ENCODE measurements at regions not wholly inside any gene's neighbourhood (a gene's known extent, or its start where the extent isn't known, plus 50 kb on each side); places are given as distances from the start of the nearest gene placed in this dataset.

- H3K36me3 Mint-ChIP-seq, result no peaks in the 10 kb centered on the region
- H3K9me3 ChIP-seq (ENCODE audit: control insufficient read depth in 2 of 2, low read length in 2 of 2), result no peaks in the 10 kb centered on the region
- no peaks in the 10 kb centered on the region for H3K4me1 Mint-ChIP-seq
- no peak for DNase-seq
- no peak overlapping the region for H3K27ac Mint-ChIP-seq
- no peak overlapping the region for H3K4me3 Mint-ChIP-seq
- no peaks in the 10 kb centered on the region for H3K4me1 ChIP-seq (ENCODE audit: control insufficient read depth, insufficient read depth, low read length, poor library complexity, severe bottlenecking)
- ATAC-seq (ENCODE audit: low read depth in 2 of 2), result no peak
- no peak overlapping the region for H3K27ac ChIP-seq (ENCODE audit: insufficient read depth, low read length, poor library complexity, severe bottlenecking)
- H3K27me3 Mint-ChIP-seq, result no peaks in the 10 kb centered on the region
- H3K27me3 ChIP-seq (ENCODE audit: control insufficient read depth, insufficient read depth, low read length), result no peaks in the 10 kb centered on the region
- no peak overlapping the region for H3K4me3 ChIP-seq (ENCODE audit: low read depth, low read length)
- no peaks in the 10 kb centered on the region for H3K36me3 ChIP-seq (ENCODE audit: control insufficient read depth, insufficient read depth, low read length)
- H3K9me3 Mint-ChIP-seq, result peaks cover 0 to 5% (median 1%) of the 10 kb centered on the region in 7 donors
Measured at GRCh38 chr2:35356332-35356731, 999.2 kb upstream of the CRIM1 start.

DNA sequence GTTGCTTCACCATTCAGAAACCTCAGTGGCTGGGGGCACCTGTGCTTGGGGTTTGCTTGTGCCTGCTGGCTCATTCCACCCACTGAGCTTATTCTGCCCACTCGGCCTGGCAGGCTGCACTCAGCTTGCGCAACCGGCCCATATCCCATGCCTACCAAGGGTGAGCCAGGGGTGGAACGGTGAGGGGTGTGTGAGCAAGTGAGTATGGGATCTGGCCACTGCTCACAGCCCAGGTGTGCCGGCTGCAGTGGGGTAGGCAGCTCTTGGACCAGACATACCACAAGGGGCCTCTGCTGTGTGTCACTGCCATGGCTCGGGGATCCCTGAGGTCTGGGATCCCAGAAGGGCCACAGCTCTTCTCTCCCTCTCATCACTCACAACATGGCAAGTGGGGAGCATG lies 1000.5 kb upstream of the CRIM1 start:
- no peak overlapping the region for H3K4me3 Mint-ChIP-seq
- no peak overlapping the region for H3K4me3 ChIP-seq (ENCODE audit: low read depth, low read length)
- no peaks in the 10 kb centered on the region for H3K4me1 ChIP-seq (ENCODE audit: control insufficient read depth, insufficient read depth, low read length, poor library complexity, severe bottlenecking)
- H3K9me3 ChIP-seq (ENCODE audit: control insufficient read depth in 2 of 2, low read length in 2 of 2), result no peaks in the 10 kb centered on the region
- no peaks in the 10 kb centered on the region for H3K27me3 ChIP-seq (ENCODE audit: control insufficient read depth, insufficient read depth, low read length)
- no peaks in the 10 kb centered on the region for H3K27me3 Mint-ChIP-seq
- H3K27ac ChIP-seq (ENCODE audit: insufficient read depth, low read length, poor library complexity, severe bottlenecking), result no peak overlapping the region
- H3K4me1 Mint-ChIP-seq, result no peaks in the 10 kb centered on the region
- no peak for DNase-seq
- no peak for ATAC-seq (ENCODE audit: low read depth in 2 of 2)
- no peaks in the 10 kb centered on the region for H3K36me3 Mint-ChIP-seq
- no peak overlapping the region for H3K27ac Mint-ChIP-seq
- no peaks in the 10 kb centered on the region for H3K36me3 ChIP-seq (ENCODE audit: control insufficient read depth, insufficient read depth, low read length)
- H3K9me3 Mint-ChIP-seq, result peaks cover 0 to 5% (median 1%) of the 10 kb centered on the region in 7 donors

- Mint-ChIP-seq H3K27me3 (no peaks in the 10 kb centered on the region), H3K36me3 (no peaks in the 10 kb centered on the region), H3K4me1 (no peaks in the 10 kb centered on the region), H3K4me3 (no peak overlapping the region), H3K27ac (no peak overlapping the region), H3K9me3 (peaks cover 0 to 5% (median 0%) of the 10 kb centered on the region in 7 donors)
- Histone ChIP-seq H3K9me3 (ENCODE audit: control insufficient read depth in 2 of 2, low read length in 2 of 2) (no peaks in the 10 kb centered on the region), H3K27ac (ENCODE audit: insufficient read depth, low read length, poor library complexity, severe bottlenecking) (no peak overlapping the region), H3K4me3 (ENCODE audit: low read depth, low read length) (no peak overlapping the region), H3K4me1 (ENCODE audit: control insufficient read depth, insufficient read depth, low read length, poor library complexity, severe bottlenecking) (no peaks in the 10 kb centered on the region), H3K36me3 (ENCODE audit: control insufficient read depth, insufficient read depth, low read length) (no peaks in the 10 kb centered on the region), H3K27me3 (ENCODE audit: control insufficient read depth, insufficient read depth, low read length) (no peaks in the 10 kb centered on the region)
- no peak for DNase-seq
- ATAC-seq (ENCODE audit: low read depth in 2 of 2), result no peak
Measured at GRCh38 chr2:35347561-35347960, 1008.0 kb upstream of the CRIM1 start.

GRCh38 chr2:35343135-35343534 lies 1012.4 kb upstream of the CRIM1 start:
- H3K27ac ChIP-seq (ENCODE audit: insufficient read depth, low read length, poor library complexity, severe bottlenecking), result no peak overlapping the region
- no peak overlapping the region for H3K27ac Mint-ChIP-seq
- H3K36me3 Mint-ChIP-seq, result no peaks in the 10 kb centered on the region
- no peaks in the 10 kb centered on the region for H3K4me1 ChIP-seq (ENCODE audit: control insufficient read depth, insufficient read depth, low read length, poor library complexity, severe bottlenecking)
- H3K27me3 Mint-ChIP-seq, result no peaks in the 10 kb centered on the region
- no peaks in the 10 kb centered on the region for H3K27me3 ChIP-seq (ENCODE audit: control insufficient read depth, insufficient read depth, low read length)
- no peaks in the 10 kb centered on the region for H3K4me1 Mint-ChIP-seq
- no peak overlapping the region for H3K4me3 ChIP-seq (ENCODE audit: low read depth, low read length)
- no peak for ATAC-seq (ENCODE audit: low read depth in 2 of 2)
- H3K9me3 ChIP-seq (ENCODE audit: control insufficient read depth in 2 of 2, low read length in 2 of 2), result no peaks in the 10 kb centered on the region
- H3K9me3 Mint-ChIP-seq, result peaks cover 0 to 6% (median 0%) of the 10 kb centered on the region in 7 donors
- no peak overlapping the region for H3K4me3 Mint-ChIP-seq
- DNase-seq, result no peak
- H3K36me3 ChIP-seq (ENCODE audit: control insufficient read depth, insufficient read depth, low read length), result no peaks in the 10 kb centered on the region

DNA sequence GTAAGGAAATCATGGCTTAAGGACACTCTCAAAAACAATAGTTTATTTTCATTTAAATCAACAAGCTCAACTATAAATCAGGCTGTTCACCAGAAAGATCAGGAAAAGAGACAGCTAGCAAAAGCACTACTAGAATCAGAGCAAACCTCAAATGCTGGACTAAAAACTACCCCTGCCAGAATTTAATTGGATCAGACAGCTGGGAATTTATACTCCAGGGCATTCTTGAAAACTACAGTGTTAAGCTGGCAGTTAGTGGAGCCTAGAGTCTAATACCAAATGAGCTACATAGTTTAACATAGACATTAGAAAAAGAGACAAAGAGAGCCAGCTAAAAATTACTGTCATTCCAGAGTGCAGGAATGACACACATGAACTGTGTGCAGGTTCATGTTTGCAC lies 1016.4 kb upstream of the CRIM1 start:
- Mint-ChIP-seq H3K4me3 (no peak overlapping the region), H3K27me3 (no peaks in the 10 kb centered on the region), H3K4me1 (no peaks in the 10 kb centered on the region), H3K27ac (no peak overlapping the region), H3K9me3 (peaks cover 0 to 4% (median 0%) of the 10 kb centered on the region in 7 donors), H3K36me3 (no peaks in the 10 kb centered on the region)
- Histone ChIP-seq H3K27ac (ENCODE audit: insufficient read depth, low read length, poor library complexity, severe bottlenecking) (no peak overlapping the region), H3K4me1 (ENCODE audit: control insufficient read depth, insufficient read depth, low read length, poor library complexity, severe bottlenecking) (no peaks in the 10 kb centered on the region), H3K4me3 (ENCODE audit: low read depth, low read length) (no peak overlapping the region), H3K36me3 (ENCODE audit: control insufficient read depth, insufficient read depth, low read length) (no peaks in the 10 kb centered on the region), H3K9me3 (ENCODE audit: control insufficient read depth in 2 of 2, low read length in 2 of 2) (no peaks in the 10 kb centered on the region), H3K27me3 (ENCODE audit: control insufficient read depth, insufficient read depth, low read length) (no peaks in the 10 kb centered on the region)
- ATAC-seq (ENCODE audit: low read depth in 2 of 2) (no peak), DNase-seq (no peak)

- H3K36me3 Mint-ChIP-seq, result no peaks in the 10 kb centered on the region
- H3K27me3 ChIP-seq (ENCODE audit: control insufficient read depth, insufficient read depth, low read length), result no peaks in the 10 kb centered on the region
- no peaks in the 10 kb centered on the region for H3K27me3 Mint-ChIP-seq
- no peaks in the 10 kb centered on the region for H3K4me1 Mint-ChIP-seq
- no peak overlapping the region for H3K4me3 Mint-ChIP-seq
- H3K9me3 Mint-ChIP-seq, result peaks cover 0 to 4% (median 0%) of the 10 kb centered on the region in 7 donors
- no peak for DNase-seq
- no peak overlapping the region for H3K4me3 ChIP-seq (ENCODE audit: low read depth, low read length)
- H3K36me3 ChIP-seq (ENCODE audit: control insufficient read depth, insufficient read depth, low read length), result no peaks in the 10 kb centered on the region
- ATAC-seq (ENCODE audit: low read depth in 2 of 2), result no peak
- no peak overlapping the region for H3K27ac Mint-ChIP-seq
- H3K4me1 ChIP-seq (ENCODE audit: control insufficient read depth, insufficient read depth, low read length, poor library complexity, severe bottlenecking), result no peaks in the 10 kb centered on the region
- no peak overlapping the region for H3K27ac ChIP-seq (ENCODE audit: insufficient read depth, low read length, poor library complexity, severe bottlenecking)
- no peaks in the 10 kb centered on the region for H3K9me3 ChIP-seq (ENCODE audit: control insufficient read depth in 2 of 2, low read length in 2 of 2)
Measured at GRCh38 chr2:35337922-35338321, 1017.7 kb upstream of the CRIM1 start.

DNA sequence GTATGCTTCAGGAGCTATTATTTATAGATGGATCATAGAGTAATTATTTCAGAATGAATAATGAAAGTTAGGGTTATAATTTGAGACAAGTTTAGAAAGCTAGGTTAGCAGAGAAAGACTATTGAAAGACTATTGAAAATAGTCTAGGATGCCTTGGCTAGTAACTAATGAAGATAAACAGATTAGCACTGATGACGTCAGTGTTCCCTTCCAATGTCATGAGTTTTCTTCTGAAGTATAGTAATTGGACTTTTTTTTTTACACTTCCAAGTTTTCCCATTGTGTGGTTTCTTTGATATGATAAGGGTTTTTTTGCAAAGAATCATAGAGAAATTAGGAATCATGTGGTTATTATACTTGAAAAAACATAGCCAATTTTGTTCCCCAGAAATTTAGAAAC lies 1041.5 kb upstream of the CRIM1 start:
- ATAC-seq (ENCODE audit: low read depth in 2 of 2) (no peak), DNase-seq (no peak)
- Histone ChIP-seq H3K4me1 (ENCODE audit: control insufficient read depth, insufficient read depth, low read length, poor library complexity, severe bottlenecking) (no peaks in the 10 kb centered on the region), H3K4me3 (ENCODE audit: low read depth, low read length) (no peak overlapping the region), H3K27ac (ENCODE audit: insufficient read depth, low read length, poor library complexity, severe bottlenecking) (no peak overlapping the region), H3K27me3 (ENCODE audit: control insufficient read depth, insufficient read depth, low read length) (no peaks in the 10 kb centered on the region), H3K36me3 (ENCODE audit: control insufficient read depth, insufficient read depth, low read length) (no peaks in the 10 kb centered on the region), H3K9me3 (ENCODE audit: control insufficient read depth in 2 of 2, low read length in 2 of 2) (no peaks in the 10 kb centered on the region)
- Mint-ChIP-seq H3K9me3 (peaks cover 0 to 7% (median 1%) of the 10 kb centered on the region in 7 donors), H3K4me3 (no peak overlapping the region), H3K27ac (no peak overlapping the region), H3K36me3 (no peaks in the 10 kb centered on the region), H3K27me3 (no peaks in the 10 kb centered on the region), H3K4me1 (no peaks in the 10 kb centered on the region)

- Histone ChIP-seq H3K4me1 (ENCODE audit: control insufficient read depth, insufficient read depth, low read length, poor library complexity, severe bottlenecking) (no peaks in the 10 kb centered on the region), H3K4me3 (ENCODE audit: low read depth, low read length) (no peak overlapping the region), H3K27ac (ENCODE audit: insufficient read depth, low read length, poor library complexity, severe bottlenecking) (no peak overlapping the region), H3K27me3 (ENCODE audit: control insufficient read depth, insufficient read depth, low read length) (no peaks in the 10 kb centered on the region), H3K9me3 (ENCODE audit: control insufficient read depth in 2 of 2, low read length in 2 of 2) (no peaks in the 10 kb centered on the region), H3K36me3 (ENCODE audit: control insufficient read depth, insufficient read depth, low read length) (no peaks in the 10 kb centered on the region)
- DNase-seq (no peak), ATAC-seq (ENCODE audit: low read depth in 2 of 2) (no peak)
- Mint-ChIP-seq H3K27ac (no peak overlapping the region), H3K36me3 (no peaks in the 10 kb centered on the region), H3K27me3 (no peaks in the 10 kb centered on the region), H3K4me3 (no peak overlapping the region), H3K4me1 (no peaks in the 10 kb centered on the region), H3K9me3 (peaks cover 0 to 3% (median under 1%) of the 10 kb centered on the region in 7 donors)
Measured at GRCh38 chr2:35301369-35301768, 1054.2 kb upstream of the CRIM1 start.

Data from CD4-positive, CD25-positive, alpha-beta regulatory T cell (primary cell).